C4-2B (cell line): ENCODE measurements at regions not wholly inside any gene's neighbourhood (a gene's known extent, or its start where the extent isn't known, plus 50 kb on each side); places are given as distances from the start of the nearest gene placed in this dataset.

Experiments used
- H3K27ac ChIP-seq: fragments of 450-650 bp; 2 replicates; pipeline ENCODE4 v1.5.1; 2017
- ZFX ChIP-seq: fragments of 450-650 bp; IDR thresholded peaks from 2 replicates; pipeline ENCODE4 v1.6.1; 2017
- TF ChIP-seq, protein P1 (sequence below): fragments of 450-650 bp; conservative IDR thresholded peaks from 2 replicates; pipeline ENCODE4 v1.5.1; 2017; ENCODE audit warnings: mild to moderate bottlenecking

DNA sequence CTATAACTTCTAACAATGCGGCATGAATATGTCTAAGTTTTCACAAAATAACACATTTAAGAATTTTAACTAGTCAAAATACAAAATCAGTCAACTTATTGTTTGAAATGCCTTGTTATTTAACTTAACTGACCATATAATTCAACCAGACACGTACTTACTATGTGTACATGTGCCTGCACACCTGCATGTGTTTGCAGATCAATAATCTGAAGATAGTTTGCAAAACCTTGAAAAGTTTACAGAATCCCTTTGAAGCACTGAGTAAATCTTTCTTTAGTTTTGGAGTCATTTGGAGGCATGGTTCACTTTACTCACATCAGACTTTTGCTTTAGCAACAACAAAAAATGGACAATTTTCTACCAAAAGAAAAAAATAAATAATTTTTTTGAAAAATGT is 363.8 kb downstream of the PMP22 start:
- TF ChIP-seq ZFX = no peak
- TF ChIP-seq, protein P1, sequence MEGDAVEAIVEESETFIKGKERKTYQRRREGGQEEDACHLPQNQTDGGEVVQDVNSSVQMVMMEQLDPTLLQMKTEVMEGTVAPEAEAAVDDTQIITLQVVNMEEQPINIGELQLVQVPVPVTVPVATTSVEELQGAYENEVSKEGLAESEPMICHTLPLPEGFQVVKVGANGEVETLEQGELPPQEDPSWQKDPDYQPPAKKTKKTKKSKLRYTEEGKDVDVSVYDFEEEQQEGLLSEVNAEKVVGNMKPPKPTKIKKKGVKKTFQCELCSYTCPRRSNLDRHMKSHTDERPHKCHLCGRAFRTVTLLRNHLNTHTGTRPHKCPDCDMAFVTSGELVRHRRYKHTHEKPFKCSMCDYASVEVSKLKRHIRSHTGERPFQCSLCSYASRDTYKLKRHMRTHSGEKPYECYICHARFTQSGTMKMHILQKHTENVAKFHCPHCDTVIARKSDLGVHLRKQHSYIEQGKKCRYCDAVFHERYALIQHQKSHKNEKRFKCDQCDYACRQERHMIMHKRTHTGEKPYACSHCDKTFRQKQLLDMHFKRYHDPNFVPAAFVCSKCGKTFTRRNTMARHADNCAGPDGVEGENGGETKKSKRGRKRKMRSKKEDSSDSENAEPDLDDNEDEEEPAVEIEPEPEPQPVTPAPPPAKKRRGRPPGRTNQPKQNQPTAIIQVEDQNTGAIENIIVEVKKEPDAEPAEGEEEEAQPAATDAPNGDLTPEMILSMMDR = no peak

DNA sequence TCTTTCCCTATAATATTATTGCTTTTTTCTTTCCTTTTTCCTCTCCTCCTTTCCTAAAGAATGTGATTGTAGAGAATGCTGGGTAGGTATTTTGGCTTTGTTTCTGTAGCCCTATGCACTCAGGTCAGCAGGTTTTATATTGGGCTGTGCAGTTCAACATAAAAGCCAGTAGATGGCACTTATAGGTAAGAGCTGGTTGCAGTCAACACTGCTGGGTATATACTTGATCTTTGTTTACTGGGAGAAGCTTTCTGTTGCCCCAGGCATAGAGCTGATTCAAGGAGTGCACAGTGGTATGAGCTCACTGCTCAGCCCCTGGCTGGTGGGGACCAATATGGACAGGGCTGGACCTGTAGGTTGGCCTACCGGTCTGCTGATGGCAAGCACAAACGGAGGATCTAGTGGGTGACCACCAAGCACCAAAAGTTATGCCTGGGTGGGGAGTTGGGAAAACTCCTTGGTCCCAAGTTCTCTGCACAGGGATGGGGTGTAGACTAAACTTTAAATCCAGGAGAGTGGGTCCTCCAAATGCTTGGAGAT is 378.9 kb downstream of the PMP22 start:
- no peak for TF ChIP-seq ZFX
- TF ChIP-seq, protein P1 = peak; percentile 56
- no peak overlapping the region for H3K27ac ChIP-seq

More for the DNA sequence above, 363.8 kb downstream of the PMP22 start:
- H3K27ac ChIP-seq = no peak overlapping the region

DNA sequence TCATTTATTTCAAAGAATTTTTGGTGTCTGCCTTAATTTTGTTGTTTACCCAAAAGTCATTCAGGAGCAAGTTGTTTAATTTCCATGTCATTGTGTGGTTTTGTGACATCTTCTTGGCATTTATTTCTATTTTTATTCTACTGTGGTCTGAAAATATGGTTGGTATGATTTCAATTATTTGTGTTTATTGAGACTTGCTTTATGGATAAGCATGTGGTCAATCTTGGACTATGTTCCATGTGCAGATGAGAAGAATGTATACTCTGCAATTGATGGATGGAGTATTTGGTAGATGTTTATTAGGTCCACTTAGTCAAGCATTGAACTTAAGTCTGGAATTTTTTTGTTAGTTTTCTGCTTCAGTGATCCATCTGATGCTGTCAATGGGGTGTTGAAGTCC is 383.0 kb downstream of the PMP22 start:
- no peak for TF ChIP-seq ZFX
- TF ChIP-seq, protein P1 = no peak
- H3K27ac ChIP-seq = no peak overlapping the region

DNA sequence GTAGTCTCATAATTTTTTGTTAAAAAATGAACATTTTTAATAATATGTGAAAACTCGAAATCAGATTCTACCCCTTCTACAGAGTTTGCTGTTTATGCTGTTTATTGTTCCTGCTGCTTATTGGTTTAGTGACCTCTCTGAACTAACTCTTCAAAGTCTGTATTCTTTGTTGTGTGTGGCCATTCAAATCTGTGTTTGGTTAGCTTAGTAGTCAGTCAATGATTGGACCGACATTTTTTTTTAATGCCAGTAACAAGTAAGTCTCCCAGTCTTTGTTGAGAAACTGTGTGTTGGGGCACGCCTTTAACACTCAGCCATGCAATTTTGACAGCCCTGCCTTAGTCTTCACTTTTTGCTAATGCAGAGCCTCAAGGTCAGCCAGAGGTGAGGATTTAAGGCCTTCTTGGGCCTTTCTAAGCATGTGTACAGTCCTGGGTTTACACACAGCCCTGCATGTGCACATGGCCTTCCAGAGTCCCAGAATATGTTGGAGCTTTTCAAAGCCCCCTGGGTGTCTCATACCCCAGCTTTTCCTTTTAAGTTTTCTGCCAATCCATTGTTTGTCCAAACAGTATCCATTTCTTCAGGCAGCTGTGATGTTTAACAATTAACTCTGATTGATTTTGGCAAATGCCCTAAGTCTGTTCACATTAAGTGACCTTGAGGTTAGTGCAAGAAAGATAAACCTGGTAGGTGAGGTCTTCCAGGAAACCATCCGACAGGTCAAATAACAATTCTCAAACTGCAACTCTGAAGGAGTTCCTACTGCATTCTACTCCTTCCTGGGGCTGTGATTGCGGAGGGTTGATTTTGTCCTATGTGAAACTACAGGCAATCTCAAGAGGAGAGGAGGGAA is 389.3 kb downstream of the PMP22 start:
- no peak for TF ChIP-seq ZFX
- TF ChIP-seq, protein P1 = no peak

DNA sequence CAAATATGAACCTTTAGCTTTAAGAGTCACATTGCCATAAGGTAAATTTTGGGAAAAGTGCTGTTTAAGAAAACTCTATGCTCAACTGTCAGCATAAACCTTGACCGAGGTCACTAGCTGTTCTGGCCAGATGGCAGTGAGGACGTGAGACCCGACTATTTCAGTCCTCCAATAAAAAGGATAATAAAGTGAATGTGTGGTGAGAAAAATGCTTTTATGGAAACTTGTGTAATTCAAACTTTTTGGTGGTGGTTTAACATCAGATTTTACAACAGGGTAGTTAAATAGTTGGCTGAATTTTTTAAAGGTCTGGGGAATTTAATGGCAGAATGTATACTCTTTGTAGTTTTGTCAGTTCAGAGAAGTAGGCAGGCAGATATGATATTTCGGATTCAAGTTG is 391.1 kb downstream of the PMP22 start:
- no peak for TF ChIP-seq ZFX
- TF ChIP-seq, protein P1 = no peak
- H3K27ac ChIP-seq = no peak overlapping the region

More for the DNA sequence above, 389.3 kb downstream of the PMP22 start:
- no peak overlapping the region for H3K27ac ChIP-seq

DNA sequence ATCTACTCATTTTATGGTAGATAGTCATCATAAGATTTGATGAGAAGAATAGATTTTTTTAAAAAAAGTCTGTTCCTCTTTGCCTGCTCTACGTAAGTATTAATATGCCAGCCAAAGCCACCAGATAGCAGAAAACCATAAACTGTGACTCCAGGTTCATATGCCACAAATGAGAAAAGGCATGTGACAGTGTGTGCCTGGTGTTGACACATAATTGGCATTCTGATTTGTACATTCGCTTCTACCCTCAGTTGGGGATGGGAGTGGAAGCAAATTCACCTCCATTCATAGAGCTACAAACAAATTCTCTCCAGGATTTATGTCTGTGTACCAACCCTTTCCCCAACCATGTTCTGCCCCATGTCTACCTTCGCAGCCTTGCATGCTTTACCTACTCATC is 391.6 kb downstream of the PMP22 start:
- no peak for TF ChIP-seq ZFX
- TF ChIP-seq, protein P1 = no peak
- H3K27ac ChIP-seq = no peak overlapping the region

DNA sequence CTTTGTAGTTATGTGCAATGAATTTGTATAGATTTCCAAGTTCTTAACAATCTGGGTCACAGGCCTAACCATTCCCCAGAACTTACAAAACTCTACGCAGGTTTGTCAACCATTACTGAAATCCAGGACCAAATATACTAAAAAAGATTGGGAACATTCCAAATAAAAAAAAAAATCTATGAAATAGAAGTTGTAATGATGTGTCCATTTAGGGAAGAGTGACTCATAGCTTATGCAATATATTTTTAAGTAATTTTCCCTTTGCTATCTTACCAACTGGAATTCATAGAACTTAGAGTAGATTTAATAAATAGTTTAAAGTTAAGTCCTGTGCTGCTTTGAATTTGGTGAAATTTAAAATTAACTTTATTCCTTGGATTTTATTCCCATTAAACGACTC is 393.2 kb downstream of the PMP22 start:
- TF ChIP-seq, protein P1 = no peak
- no peak for TF ChIP-seq ZFX
- H3K27ac ChIP-seq = no peak overlapping the region
